ENCODE measurements at regions not wholly inside any gene's neighbourhood (a gene's known extent, or its start where the extent isn't known, plus 50 kb on each side); places are given as distances from the start of the nearest gene placed in this dataset.

- TF ChIP-seq CTCF (conservative IDR thresholded peaks at IDR 0.05; ENCODE audit: low read length) (peak; percentile 39), EZH2phosphoT487 (IDR thresholded peaks at IDR 0.05; ENCODE audit: borderline replicate concordance) (no peak)
Measured at GRCh38 chr9:82675102-82675501, 387.8 kb downstream of the RASEF start.

All from Loucy (cell line).